Stimulated activated CD4-positive, alpha-beta T cell treated with anti-CD3 and anti-CD28 coated beads, TNF-alpha, amount 100 ng/mL, for 1 hour (primary cell): ENCODE measurements at regions not wholly inside any gene's neighbourhood (a gene's known extent, or its start where the extent isn't known, plus 50 kb on each side); places are given as distances from the start of the nearest gene placed in this dataset.

ENCODE experiments used
- DNase-seq, 3 donors: peaks; one replicate each; pipeline ENCODE4 v3.0.0-alpha.2; 2020; ENCODE audit warnings: low read depth in 3 of 3, low spot score in 1 of 3

- no peak for DNase-seq
Observed at GRCh38 chr2:9772035-9772998, 71.0 kb upstream of the TAF1B start.

- DNase-seq, result no peak
Observed at GRCh38 chr2:9772999-9773902, 70.0 kb upstream of the TAF1B start.

GRCh38 chr2:9773903-9774239, 69.4 kb upstream of the TAF1B start:
- DNase-seq, result no peak

GRCh38 chr2:9774266-9774665, 69.0 kb upstream of the TAF1B start:
- DNase-seq, result no peak

GRCh38 chr2:9775351-9775750, 67.9 kb upstream of the TAF1B start:
- no peak for DNase-seq

GRCh38 chr2:9775999-9776712, 67.1 kb upstream of the TAF1B start:
- no peak for DNase-seq

- DNase-seq, result no peak
Observed at GRCh38 chr2:9777081-9777480, 66.2 kb upstream of the TAF1B start.

- no peak for DNase-seq
Observed at GRCh38 chr2:9778012-9778411, 65.3 kb upstream of the TAF1B start.

GRCh38 chr2:9778471-9779316, 64.6 kb upstream of the TAF1B start:
- DNase-seq, result no peak

GRCh38 chr2:9779596-9780264, 63.5 kb upstream of the TAF1B start:
- no peak for DNase-seq

- DNase-seq, result no peak
Observed at GRCh38 chr2:9780368-9781130, 62.7 kb upstream of the TAF1B start.

GRCh38 chr2:9781252-9781651, 62.0 kb upstream of the TAF1B start:
- no peak for DNase-seq

- DNase-seq, result peak; percentile 39 to 52 (median 39)
Observed at GRCh38 chr2:9782197-9782719, 61.0 kb upstream of the TAF1B start.

GRCh38 chr2:9789371-9789770, 53.9 kb upstream of the TAF1B start:
- no peak for DNase-seq

GRCh38 chr2:9790702-9791225, 52.5 kb upstream of the TAF1B start:
- DNase-seq, result no peak

GRCh38 chr2:9791711-9792110, 51.6 kb upstream of the TAF1B start:
- no peak for DNase-seq

GRCh38 chr2:9793156-9793917, 49.9 kb upstream of the TAF1B start:
- no peak for DNase-seq
